ENCODE measurements at regions not wholly inside any gene's neighbourhood (a gene's known extent, or its start where the extent isn't known, plus 50 kb on each side); places are given as distances from the start of the nearest gene placed in this dataset.

DNA sequence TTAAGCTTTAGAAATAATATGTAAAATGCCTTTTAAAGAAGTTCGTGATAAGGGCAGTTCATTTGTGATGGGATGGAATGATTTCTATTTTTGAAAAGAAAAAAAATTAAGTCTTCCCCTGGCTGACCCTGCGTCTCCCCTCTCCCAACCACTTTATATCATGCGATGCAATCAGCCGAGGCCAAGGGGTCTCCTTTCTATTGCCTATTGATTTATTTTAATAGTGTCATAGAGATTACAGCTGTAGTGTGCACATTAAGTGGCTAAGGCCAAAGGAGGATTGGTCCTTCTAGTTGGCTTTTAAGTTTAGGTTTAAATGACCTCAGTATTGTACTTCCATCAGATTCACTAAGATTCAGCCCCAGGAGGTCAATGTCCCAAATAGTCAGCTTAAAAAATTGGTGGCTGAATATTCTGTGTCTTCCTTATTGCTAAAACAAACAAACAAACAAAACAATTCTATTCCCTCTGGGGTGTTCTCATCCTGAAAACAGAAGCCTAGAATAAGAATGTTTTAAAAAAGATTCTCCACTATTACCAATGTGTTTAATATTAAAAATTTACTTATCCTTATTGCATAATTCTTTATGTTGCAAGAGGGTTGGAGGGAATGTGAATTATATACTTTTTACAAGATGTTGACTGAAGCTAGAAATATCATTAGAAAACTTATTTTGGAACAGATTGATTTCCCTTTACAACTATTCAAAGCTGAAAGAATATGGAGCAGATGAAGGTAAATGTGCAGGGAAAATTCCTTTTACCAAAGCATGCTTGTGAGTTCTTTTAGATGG, 359.1 kb downstream of the SAMD5 start:
- DNase-seq (ENCODE audit: low read depth), result no peak

DNA sequence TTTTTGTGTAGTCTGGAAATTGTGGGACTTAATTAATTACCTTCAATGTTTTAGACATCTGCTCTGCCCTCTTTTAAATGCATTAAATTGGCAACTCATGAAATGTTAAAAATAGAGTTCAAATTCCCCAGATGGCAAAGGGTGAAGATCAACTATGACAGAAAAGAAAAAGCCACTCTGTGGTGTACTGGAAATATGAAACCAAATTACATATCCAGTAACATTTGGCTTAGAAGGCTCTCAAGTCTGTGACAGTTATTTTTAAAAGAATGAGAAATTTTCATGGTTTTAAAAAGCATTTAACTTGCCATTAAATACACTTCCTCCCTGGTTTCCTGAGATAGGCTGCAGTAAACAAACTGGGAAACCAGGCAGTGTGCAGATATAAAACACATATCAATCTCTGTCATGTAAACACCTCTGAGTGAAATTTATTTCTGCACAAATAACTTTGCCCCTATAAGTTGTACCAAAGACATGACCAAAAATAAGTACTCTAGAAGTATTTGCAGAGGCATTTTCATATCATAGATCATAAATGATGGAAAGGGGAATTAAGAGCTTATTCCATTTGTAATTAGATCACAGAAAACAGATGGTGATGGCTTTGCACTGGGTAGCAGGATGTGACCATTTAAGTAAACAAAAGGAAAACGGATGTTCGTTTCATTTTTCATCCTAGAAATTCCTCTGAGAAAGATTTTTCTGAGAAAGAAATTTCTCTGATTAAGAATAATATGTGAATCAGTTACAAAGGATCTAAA, 360.1 kb downstream of the SAMD5 start:
- no peak for DNase-seq (ENCODE audit: low read depth)

DNA sequence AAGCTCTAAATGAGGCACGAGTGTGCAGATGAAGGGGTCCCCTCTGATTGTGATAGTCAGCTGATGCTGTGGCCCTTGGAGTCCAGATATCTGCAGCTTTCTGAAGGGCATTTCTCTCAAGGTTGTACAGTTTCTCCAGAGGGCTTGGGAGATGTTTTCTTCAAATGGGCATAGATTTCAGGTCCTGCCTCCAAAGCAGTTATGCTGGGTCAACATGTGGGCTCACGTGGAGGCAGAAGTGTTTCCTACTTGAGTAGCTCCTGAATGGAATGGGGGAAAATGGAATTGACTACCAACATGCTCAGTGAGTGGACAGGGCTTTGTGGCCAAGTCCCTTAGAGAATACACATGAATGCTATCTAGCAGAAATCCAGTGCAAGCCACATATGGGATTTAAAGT, 360.7 kb downstream of the SAMD5 start:
- DNase-seq (ENCODE audit: low read depth), result no peak

DNA sequence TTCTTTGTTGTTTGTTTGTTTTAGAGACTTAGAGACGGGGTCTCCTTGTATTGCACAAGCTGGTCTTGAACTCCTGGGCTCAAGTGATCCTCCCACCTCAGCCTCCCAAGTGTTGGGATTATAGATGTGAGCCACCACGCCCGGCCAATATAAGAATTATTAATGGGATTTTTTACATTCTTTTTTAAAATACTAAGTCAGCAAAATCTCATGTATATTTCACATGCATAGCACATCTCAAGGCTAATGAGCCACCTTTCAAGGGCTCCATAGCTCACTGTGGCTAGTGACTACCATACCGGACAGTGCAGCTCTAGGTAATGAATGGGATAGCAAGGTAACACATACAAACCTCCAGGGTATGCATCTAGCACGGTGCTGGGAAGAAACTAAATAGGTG, 361.4 kb downstream of the SAMD5 start:
- DNase-seq (ENCODE audit: low read depth), result no peak

DNA sequence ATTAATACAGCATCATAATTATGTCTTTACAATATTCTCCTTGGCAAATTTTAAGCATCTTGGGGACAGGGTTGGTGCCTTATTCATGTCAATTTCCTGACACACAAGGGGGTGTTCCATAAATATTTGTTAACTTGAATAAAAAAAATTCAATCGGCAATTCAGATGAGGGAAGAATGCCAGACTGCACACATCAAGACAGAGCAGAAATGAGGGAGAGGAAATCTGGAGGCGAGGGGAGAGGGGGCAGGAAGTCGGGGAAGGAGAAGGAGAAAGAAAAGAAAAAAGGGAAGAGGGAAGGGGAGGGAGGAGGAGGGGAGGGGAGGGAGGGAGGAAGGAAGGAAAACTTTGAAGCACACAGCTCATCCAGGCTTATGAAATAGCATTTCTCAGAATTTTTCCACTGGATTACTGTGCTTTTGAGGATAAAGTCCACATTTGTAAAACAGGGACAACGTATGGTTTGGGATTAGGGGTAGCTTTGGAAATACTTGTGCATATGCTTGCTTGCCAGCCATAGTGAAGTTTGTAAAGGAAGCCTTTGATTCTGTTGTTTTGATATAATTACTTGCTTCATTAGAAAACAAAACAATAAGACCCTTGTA, 362.1 kb downstream of the SAMD5 start:
- no peak for DNase-seq (ENCODE audit: low read depth)

DNA sequence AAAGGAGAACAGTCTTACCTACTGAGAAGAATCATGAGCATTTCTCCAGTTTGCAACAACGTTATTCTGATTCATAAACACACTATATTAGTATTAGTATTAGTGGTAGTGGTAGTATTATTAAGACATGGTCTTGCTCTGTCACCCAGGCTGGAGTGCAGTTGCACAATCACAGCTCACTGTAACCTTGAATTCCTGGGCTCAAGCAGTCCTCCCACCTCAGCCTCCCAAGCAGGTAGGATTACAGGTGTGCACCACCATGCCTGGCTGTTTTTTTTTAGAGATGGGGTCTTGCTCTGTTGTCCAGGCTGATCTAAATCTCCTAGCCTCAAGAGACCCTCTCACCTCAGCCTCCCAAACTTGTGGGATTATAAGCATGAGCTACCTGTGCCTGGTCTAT, 363.5 kb downstream of the SAMD5 start:
- no peak for DNase-seq (ENCODE audit: low read depth)

DNA sequence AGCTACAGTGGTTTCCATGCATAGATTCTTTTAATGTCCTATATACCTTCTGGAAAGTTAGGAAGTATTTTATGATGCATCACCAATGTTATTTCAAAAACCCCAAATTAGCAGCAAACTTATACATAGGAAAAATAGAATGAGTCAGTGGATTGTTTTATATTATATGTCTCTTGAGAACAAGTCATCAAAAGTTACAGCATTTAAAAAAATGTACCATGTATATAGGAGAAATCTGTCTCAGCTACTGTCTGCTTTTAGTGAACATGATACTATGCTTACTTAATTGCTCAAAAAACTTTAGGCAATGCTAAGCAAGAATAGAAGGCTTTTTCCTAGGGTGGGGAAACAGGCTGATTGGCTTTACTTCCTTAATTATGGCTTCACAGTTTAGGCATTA, 365.3 kb downstream of the SAMD5 start:
- DNase-seq (ENCODE audit: low read depth), result no peak

DNA sequence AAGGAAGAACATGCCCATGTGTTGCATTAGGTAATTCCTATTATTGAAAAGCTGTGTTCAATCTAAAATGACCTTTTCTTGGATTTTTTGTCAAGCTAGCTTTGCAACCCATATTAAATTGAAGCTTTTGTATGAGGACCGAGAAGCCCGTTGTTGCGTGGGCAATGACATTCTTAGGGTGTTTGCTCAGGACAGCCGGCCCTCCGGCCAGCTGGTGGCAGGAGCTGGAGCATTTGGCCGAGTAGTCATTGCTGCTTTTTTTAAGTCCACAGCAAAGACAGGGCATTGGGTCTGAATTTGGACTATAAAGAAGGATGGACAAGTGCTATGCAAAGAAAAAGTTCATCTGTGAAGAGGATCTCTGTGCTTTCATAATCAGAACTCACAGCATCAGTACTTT, 365.8 kb downstream of the SAMD5 start:
- no peak for DNase-seq (ENCODE audit: low read depth)

DNA sequence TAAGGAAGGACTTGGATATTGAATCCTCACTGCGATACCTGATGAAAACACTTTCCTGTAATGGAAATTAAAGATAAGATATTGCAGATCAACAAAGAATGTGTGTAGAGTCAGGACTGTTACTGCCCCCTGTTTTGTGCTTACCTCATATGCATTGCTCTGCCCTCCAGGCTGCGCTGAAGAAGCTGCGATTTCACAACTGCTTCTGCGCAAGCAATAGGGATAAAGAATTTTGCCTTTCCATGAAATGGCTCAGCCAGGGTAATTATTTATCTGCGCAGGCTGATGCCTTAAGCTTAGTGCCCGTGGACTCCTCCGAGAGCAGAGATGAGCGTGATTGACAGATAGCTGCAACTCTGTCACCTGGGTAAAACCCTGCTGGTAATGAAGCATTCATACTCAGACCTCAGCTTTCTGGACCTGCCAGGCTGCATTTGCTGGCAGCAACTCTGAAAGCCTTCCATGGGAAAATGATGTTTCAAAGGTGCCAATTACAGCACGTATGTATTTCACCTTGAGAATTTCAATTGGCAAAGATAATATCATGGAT, 370.6 kb downstream of the SAMD5 start:
- DNase-seq (ENCODE audit: low read depth), result no peak

DNA sequence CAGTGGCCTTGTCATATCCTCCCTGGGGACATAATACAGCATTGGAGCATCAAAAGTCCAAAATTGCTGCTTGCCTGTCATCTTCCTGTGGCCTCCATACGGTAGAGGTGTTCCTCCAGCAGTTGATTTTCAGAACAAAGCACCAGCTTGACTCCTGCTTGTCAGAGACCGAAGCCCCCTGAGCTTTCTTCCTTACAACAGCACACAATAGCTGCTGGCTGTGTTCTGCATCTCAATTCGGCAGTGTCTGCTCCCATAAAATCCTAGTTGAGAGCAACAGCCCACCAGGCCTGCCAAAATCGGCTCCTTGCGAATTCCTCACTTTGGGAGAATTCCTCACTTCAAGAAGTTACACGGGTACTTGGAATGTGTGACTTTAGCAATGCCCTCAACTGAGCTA, 372.9 kb downstream of the SAMD5 start:
- DNase-seq (ENCODE audit: low read depth), result no peak

DNA sequence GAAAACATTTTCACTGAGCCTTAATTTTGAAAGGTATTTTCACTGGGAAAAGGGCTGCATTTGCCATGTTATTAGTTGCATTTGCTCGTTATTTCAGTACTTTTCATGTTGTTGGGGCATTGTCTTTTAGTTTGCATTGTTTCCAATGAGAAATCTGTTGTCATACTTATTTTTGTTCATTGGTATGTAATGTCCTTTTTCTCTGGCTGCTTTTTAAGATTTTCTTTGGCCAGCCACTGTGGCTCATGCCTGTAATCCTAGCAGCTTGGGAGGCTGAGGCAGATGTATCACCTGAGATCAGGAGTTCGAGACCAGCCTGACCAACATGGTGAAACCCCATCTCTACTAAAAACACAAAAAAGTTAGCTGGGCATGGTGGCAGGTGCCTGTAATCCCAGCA, 379.9 kb downstream of the SAMD5 start:
- DNase-seq (ENCODE audit: low read depth), result no peak

DNA sequence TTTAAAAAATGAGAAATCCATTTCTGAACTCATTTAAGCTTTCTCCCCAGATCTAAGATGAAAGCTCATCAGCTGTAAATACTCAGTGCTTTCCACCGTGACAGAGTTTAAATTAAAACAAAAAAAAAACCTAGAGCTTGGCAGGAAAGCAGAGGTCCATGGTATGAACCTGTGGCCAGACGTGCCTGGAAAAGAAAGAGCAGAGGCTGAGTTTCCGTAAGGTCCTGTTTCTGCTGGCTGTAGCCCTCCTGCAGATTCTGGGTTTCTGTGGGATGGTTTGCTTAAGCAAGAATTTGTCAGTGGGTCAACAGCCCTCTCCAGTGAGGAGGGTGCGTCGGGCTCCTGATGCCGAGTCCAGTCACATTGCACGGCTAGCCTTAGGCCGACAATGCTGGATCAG, 383.2 kb downstream of the SAMD5 start:
- DNase-seq (ENCODE audit: low read depth), result no peak

DNA sequence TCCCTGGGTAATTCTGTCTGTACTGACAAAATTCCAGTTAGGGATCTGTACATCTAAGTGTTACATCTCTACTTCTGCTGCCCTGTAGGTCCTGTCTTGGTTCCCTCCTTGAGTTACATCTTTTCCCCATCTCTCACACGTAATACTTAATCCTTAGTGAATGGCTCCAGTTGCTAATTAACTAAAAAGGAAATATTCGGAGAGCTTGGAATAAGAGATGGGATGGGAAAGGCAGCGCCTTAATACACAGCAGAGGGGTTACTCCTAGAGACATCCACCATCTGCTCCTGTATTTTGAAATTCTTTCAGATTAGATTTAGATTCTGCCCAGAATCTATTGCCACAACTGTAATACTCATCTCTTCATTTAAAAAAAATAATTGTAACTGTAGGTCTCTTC, 384.0 kb downstream of the SAMD5 start:
- no peak for DNase-seq (ENCODE audit: low read depth)

DNA sequence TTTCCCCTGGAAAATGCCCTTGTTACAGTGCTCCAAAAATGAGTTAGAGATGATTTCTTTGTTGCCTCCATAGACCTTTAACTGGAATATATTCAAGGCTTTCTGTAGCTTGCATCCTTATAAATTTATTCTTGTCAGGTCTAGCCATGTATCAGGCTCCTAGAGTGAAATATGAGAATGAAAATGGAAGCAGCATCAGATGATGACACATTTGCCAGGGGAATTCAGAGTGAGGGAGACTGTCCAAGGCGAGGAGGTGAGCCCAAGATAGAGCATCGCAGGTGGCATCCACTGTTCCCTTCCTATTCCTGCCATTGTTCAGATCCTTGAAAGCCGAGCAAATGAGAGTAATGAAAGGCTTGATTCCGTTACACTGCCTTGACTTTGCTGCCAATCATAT, 386.8 kb downstream of the SAMD5 start:
- no peak for DNase-seq (ENCODE audit: low read depth)

DNA sequence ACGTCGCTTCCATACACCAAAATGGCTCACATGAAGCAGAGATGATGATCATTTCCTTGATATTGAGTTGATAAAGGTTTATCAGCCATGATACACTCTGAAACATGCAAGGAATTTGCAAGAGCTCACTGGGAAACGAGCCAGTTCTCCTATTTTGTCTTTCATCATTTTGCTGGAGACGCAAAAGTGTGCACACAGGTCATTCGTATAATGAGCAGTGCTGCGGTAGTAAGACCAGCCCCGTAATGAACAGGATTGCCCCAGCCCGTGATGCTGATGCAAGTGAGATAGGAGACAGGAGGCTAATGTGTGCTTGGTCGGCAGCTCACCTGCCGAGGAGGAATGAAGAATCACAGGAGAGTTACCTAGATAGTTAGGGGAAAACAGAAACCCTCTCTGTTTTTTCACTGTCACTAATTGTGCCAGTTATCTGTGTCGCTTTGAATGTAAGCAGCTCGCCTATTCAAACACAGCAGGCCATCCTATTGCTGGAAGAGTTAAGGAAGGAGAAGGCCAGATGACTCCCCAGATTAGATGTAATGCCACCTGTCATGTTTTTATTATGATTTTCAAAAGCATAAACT, 391.8 kb downstream of the SAMD5 start:
- no peak for DNase-seq (ENCODE audit: low read depth)

DNA sequence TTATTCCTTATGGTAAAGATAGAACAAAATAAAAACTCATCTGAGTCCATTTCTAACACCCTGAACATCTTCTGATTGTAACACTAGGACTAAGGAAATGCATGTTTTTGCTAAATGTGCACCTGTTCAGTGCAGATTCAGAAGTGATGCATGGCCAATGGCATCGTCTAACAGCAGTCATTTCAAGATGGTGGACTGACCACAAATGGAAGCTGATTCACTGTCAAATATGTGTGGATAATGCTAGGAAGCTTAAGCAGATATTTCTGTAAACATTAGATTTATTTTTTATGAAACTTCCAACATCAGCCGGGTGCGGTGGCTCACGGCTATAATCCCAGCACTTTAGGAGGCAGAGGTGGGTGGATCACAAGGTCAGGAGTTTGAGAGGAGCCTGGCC, 394.8 kb downstream of the SAMD5 start:
- DNase-seq (ENCODE audit: low read depth), result no peak

DNA sequence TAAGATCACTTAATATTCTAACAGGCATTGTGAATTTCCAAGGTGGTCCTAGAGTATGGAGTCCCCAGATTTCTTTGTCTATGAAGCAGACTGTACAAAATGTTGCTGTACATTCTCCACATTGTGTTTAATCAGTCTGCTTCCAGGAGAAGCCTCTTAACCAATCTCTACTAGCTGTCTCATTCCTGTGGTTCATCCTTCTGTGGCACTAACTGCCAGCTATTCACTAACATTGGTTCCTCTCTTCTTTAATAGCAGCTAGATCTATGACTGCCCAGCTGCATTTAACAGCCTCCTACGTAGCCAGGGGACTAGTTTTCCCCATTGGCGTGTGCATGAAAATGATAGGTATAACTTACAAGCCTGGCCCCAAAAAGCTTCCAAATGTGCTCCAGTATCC, 395.4 kb downstream of the SAMD5 start:
- DNase-seq (ENCODE audit: low read depth), result no peak

DNA sequence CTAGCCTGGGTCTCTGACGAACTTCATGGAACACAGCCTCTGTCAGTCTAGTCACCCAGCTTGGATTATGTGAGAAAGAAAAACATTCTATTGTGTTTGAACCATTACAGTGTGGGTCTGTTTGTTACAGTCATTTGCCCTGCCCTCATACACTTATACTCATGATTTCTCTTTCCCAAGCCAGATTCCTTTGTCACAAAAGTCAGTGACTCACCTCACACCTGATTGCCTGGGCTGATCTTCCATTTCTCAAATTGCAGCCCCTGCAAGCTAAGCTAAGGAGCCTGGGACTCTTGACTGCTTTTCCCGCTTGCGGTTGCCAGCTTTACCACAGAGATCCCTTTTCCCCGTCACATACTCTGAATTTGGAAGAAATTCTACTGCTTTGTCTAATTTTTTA, 395.9 kb downstream of the SAMD5 start:
- no peak for DNase-seq (ENCODE audit: low read depth)

DNA sequence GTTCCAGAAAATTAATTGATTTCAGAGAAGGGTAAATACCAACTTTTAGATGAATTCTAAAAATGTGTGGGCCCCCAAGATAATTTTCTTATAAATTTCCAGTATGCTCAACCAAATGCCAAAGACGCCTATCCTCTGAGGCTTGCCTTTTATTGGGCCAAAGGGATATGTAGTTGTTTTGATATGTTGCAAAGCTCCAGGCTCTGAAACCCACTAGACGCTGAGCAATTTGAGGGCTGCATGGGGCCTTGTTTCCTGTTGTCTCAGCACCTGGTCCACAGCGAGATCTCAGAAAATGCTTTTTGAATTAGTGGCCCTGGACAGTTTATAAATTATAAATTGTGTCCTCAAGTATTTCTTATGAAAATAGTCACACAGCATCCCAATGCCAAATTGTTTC, 397.2 kb downstream of the SAMD5 start:
- no peak for DNase-seq (ENCODE audit: low read depth)

DNA sequence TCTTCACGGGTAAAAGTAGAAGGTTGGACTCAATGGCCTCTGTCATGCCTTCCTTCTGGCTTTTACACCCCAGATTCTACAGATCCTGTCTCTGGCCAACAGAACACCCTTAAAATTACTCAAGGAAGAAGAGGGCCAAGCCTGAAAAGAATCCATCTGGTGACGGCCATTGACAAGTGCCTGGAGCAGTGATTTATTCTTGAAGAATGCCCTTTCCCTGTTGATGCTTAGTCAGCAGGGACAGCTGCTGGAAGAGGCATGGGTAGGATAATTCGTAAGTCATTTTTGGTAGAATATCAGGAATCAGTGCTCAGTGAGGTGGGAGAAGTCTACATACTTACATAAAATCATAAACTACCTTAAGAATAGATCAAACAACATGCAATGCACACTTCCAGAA, 397.9 kb downstream of the SAMD5 start:
- DNase-seq (ENCODE audit: low read depth), result no peak

DNA sequence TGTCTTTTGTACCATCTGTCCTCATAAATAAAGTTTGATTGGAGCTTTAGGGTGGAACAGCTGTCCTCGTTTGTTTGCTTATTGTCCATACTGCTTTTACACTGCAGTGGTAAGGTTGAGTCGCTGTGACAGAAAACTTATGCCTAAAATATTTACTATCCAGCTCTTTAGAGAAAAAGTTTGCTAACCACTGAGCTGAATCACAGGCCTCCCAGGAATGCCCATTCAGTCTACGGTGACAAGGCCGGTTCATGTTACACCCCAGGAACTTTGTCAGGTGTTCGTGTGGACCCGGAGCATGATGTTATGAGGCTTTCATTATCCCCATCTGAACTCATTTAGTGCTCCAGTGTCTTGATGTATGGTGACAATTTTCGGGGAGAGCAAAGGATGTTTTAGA, 401.1 kb downstream of the SAMD5 start:
- no peak for DNase-seq (ENCODE audit: low read depth)

DNA sequence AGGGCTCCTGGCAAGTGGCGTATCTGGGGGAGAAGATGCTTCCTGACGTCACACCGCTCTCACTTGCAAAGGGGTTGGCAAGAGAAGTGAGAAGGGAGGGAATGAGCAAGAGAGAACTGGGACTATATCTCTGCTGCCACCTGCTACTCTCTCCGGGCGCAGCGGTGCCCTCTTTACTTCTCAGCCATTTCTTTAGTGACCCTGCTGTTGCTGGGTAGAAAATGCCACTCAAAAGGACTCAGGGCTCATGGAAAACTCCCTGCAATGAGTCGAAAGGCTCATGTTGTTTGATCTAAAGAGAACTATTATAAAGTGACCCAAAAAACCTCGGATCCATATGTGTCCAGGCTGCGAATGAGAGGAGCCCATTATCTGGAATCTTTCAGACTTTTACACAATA, 401.8 kb downstream of the SAMD5 start:
- no peak for DNase-seq (ENCODE audit: low read depth)

DNA sequence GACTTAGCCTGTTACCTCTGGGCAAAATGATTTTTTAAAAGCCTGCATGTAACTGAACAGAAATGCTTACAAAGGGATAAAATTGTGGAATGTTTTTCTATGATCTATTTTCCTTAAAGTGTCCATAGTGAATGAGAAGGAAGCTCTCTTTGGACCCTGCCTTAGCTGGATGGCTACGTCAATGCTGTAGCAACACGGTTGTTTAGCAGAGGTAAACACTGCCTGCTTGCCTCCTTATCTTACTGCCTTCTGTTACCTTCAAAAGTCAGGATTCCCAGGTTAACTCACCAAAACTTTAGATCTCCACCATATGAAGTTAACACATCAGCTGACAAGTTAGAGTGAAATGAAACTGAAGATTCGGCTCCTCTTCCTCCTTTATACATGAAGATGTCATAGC, 402.6 kb downstream of the SAMD5 start:
- DNase-seq (ENCODE audit: low read depth), result no peak

Measured in RPMI7951 (cell line).